GM18868 (cell line): ENCODE measurements at regions not wholly inside any gene's neighbourhood (a gene's known extent, or its start where the extent isn't known, plus 50 kb on each side); places are given as distances from the start of the nearest gene placed in this dataset.

ENCODE experiments used
- ATAC-seq: cut with Tn5 transposase; IDR thresholded peaks from one replicate; pipeline ENCODE4 v1.9.1; 2021; ENCODE audit warnings: mild to moderate bottlenecking, moderate library complexity; ENCODE audit not compliant: unreplicated experiment

GRCh38 chr15:35320158-35320780 is 225.7 kb downstream of the DPH6 start:
- ATAC-seq = no peak

- ATAC-seq = no peak
Observed at GRCh38 chr15:35319354-35319753, 226.6 kb downstream of the DPH6 start.

- ATAC-seq = no peak
Observed at GRCh38 chr15:35317217-35317616, 228.7 kb downstream of the DPH6 start.

GRCh38 chr15:35312344-35312743 is 227.2 kb upstream of the NANOGP8 start:
- ATAC-seq = no peak

- ATAC-seq = no peak
Observed at GRCh38 chr15:35311615-35312014, 226.5 kb upstream of the NANOGP8 start.

- no peak for ATAC-seq
Observed at GRCh38 chr15:35309886-35310285, 224.8 kb upstream of the NANOGP8 start.

GRCh38 chr15:35308802-35309201 is 223.7 kb upstream of the NANOGP8 start:
- ATAC-seq = no peak

GRCh38 chr15:35307676-35308075 is 222.6 kb upstream of the NANOGP8 start:
- ATAC-seq = no peak

GRCh38 chr15:35307026-35307425 is 221.9 kb upstream of the NANOGP8 start:
- no peak for ATAC-seq

GRCh38 chr15:35306361-35306981 is 221.4 kb upstream of the NANOGP8 start:
- no peak for ATAC-seq

GRCh38 chr15:35305946-35306345 is 220.9 kb upstream of the NANOGP8 start:
- ATAC-seq = no peak

- ATAC-seq = no peak
Observed at GRCh38 chr15:35305031-35305550, 220.0 kb upstream of the NANOGP8 start.

- no peak for ATAC-seq
Observed at GRCh38 chr15:35304389-35304788, 219.3 kb upstream of the NANOGP8 start.

GRCh38 chr15:35302334-35302733 is 217.2 kb upstream of the NANOGP8 start:
- no peak for ATAC-seq

- ATAC-seq = no peak
Observed at GRCh38 chr15:35301088-35301487, 216.0 kb upstream of the NANOGP8 start.

- ATAC-seq = no peak
Observed at GRCh38 chr15:35299059-35299735, 214.1 kb upstream of the NANOGP8 start.

- ATAC-seq = no peak
Observed at GRCh38 chr15:35298509-35298908, 213.4 kb upstream of the NANOGP8 start.

- ATAC-seq = no peak
Observed at GRCh38 chr15:35293353-35294130, 208.4 kb upstream of the NANOGP8 start.

- no peak for ATAC-seq
Observed at GRCh38 chr15:35290301-35290721, 205.2 kb upstream of the NANOGP8 start.

GRCh38 chr15:35289024-35289617 is 204.0 kb upstream of the NANOGP8 start:
- ATAC-seq = peak; percentile 80

GRCh38 chr15:35288580-35288979 is 203.5 kb upstream of the NANOGP8 start:
- no peak for ATAC-seq
